ENCODE measurements at regions not wholly inside any gene's neighbourhood (a gene's known extent, or its start where the extent isn't known, plus 50 kb on each side); places are given as distances from the start of the nearest gene placed in this dataset.
"Not testable (repeated sequence)": the region's sequence is repeated elsewhere in the genome, so short reads cannot be mapped to it uniquely, and the experiment has no call there.

DNA sequence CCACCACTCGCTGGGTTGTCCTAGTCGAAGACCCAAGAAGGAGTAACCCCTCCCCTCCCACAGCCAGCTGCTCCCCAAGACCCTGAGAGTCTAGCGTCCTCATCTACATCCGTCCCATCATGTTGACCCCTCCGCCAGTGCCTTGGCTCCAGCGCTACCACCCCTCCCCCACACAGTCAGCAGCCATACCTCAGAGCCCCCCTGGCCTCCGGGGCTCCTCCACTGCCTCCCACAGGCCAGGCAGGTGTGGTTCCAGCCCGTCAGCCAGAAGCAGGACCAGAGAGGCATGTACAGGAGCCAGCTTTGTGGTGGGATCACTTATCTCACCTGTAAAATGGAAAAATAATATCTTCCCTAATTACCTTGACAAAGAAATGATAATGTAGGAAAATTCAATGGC lies 51.5 kb upstream of the PHF21B start:
- no peak for DNase-seq

DNA sequence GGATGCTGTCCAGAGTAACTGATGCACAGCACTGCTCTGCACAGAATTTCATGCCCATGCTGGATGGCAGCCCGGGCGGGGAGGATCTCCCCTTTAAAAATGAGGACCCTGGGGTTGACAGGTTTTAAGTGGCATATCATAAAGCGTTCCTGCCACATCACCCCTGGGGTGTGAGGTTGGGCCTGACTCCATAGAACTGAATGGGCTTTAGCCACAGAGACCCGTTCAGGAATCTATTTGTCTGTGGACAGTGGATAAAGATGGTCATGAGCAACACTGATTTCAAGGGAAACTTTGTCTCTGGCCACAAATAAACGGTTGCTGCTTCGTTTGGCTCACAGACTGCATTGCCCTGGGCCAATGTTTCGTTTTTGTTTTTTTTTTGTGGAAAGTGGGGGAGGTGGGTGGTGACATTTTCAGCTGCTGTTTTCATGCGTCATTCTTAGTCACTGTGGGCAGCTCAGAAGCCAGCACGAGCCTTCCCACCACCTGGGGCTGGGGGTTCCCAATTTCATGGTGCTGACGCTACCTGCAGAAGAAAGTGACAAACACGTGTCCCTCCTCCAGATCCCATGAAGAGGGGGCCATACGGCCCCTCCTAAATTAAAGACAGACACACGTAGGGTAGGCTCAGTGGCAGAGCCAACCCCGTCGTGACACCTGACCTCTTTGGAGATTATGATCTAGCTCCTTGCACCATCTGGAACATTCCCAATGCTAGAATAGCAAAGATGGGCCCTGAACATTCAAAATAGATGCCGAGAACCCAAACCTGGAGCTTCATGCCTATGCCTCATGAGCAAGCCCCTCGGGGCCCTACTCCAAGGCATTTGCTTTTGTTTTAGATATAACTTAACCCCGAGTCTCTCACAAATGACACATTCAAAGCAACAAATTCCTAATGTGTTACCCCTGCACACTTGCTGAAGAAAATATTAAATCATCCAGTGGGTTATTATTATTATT lies 54.8 kb upstream of the PHF21B start:
- DNase-seq: no peak

DNA sequence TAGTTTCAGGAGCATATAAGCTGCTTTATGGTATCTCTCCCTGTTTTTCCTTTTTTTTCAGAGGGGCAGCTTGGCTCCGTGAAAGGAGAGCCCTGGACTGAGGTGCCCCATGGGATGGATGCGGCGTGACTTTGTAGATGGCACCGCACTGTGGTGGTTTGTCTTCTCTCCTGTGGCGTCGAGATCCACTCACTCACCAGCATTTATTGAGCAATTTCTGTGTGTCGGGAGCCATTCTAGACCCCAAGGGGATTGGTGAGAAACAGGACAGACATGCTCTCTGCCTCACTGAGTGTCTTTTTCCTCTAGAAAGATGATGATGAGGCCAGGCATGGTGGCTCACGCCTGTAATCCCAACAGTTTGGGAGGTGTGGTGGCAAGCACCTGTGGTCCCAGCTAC lies 55.9 kb upstream of the PHF21B start:
- DNase-seq: no peak

GRCh38 chr22:45067731-45068130 lies 57.9 kb upstream of the PHF21B start:
- DNase-seq: no peak

GRCh38 chr22:45069925-45070324 lies 60.1 kb upstream of the PHF21B start:
- no peak for DNase-seq

DNA sequence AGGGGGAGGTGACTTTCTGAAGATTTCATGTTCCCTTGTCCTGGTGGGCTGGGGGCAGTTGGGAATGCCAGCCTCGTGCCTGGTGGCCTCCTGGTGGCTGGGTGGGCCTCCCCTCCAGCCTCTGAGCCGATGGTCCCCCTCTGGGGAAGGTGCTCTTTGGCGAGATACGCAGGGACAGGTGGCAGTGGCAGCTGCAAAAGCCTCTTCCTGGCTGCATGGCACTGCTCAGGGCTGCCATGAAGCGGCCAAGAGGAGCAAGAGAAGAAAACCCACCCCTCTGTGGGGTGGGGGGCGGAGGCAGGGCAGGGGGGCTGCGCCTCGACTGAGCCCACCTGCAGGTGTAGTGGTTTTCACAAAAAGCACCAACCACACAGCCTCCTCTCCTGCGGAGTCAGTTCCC lies 61.8 kb upstream of the PHF21B start:
- DNase-seq: no peak

GRCh38 chr22:45072322-45072903 lies 62.6 kb upstream of the PHF21B start:
- no peak for DNase-seq

DNA sequence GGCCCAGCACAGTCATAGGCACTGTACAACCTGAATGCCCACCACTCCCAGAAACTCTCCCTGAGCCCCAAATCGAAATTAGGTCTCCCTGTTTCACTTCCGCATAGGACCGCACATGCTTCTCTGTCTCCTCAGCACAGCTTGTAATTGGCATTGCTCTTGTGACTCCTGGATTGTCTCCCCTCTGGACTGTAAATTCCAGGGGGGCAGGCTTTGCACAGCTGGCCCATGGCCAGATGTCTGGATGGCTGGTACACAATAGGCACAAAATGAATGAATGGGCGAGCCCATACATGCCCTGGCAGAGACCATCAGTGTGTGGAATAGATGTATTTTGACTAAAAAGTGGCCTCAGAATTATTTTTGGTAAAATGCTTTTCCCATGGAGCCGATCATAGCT lies 63.3 kb upstream of the PHF21B start:
- no peak for DNase-seq

- DNase-seq: no peak
Measured at GRCh38 chr22:45077286-45077685, 67.5 kb upstream of the PHF21B start.

DNA sequence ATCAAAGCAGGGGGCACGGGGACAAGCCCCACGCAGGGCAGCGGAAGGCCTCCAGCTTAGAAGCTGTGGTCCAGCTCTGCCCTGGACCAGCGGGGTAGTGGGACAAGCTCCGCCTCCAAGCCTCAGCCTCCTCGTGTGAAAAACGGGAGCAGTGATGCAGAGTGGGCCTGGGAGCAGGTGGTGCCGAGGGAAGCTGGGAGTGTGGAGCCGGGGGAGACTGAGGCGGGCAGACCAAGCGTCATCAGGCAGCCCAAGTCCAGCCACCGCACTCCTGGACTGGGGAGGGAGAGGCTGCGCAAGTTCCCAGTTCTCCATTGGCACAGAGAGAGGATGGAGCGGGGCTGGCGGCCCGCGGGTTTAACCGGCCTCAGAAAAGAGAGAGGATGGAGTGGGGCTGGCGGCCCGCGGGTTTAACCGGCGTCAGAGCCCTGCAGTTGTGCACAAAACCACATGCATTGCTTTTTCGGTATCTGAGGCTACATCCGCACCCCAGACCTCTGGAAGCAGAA lies 68.1 kb upstream of the PHF21B start:
- no peak for DNase-seq

- no peak for DNase-seq
Measured at GRCh38 chr22:45082795-45083194, 73.0 kb upstream of the PHF21B start.

GRCh38 chr22:45083659-45084305 lies 74.0 kb upstream of the PHF21B start:
- DNase-seq: no peak

DNA sequence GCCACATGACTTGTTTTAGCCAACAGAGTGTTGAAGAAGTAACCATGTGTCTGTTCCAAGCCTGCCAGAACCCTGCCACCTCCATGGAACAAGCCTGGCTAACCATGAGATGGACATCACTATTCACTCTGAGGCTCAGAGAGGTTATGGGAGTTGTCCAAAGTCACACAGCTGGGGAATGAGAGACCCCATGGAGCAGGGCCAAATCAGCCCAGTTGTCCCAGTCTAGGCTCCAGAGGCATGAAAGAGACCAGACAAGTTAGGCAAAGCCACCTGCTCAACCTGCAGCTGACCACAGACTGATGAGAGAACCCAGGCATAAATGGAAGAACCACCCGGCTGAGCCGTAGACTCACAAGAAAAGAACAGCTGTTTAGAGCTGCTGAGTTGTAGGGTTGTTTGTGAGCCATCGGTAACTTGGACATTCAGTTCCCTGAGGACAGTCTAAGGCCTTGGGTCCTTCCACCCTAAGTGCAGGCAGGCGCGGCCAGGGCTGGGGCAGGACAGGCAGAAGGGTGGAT lies 74.7 kb upstream of the PHF21B start:
- DNase-seq: no peak

DNA sequence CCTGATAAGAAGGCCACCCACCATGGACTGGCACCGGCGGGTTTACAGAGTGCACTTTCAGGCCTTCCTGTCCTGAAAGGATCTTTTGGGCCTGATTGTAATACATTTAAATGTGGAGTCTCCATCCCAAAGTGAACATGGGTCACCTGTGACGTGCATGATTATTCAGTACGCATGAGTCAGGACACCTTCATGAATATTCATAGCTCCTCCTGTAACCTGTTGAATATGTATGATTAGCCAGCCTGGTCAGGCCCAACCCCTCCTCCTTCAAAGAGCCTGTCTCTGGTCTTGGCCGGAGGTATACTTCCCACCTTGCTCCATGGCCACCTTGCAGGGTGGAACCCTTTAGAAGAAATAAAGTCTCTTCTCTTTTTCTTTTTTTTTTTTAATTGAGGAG lies 75.9 kb upstream of the NUP50 start:
- no peak for DNase-seq

DNA sequence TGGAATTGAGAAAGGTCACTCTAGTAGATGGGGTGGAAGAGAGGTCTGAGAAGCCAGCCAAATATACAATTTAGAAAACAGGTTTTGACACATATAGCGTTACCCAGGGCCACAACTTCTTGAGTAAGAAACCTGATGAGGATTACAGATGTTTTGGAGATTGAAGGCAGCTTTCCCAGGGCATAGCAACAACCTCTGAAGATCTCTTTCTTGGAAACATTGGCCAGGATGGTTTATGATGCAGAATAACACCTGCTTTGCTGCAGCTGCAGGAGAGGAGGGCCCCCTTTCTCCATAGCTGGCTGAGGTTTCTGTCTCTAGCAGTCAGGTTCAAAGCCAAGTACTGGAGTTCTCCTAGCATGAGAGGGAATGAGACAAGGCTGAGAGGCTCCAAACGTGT lies 75.1 kb upstream of the NUP50 start:
- no peak for DNase-seq

DNA sequence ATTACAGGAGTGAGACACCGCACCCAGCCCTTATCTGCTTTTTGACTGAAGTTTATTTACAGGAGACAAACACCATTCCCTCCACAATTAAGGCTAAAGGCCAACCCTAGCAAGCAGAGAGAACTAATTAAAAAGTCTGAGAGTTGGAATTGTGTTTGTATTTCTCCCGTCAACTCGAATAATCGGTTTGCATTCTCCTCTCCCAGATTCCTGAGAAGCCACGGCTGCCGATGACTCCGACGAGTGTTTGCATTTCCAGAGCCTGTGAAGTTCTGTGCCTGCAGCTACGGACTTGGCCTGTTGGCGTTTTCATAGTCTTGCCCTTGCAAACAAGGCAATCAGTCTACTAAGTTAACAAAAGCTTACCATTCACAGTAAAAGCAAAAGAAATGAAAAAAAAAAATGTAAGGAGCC lies 73.2 kb upstream of the NUP50 start:
- no peak for DNase-seq

- no peak for DNase-seq
Measured at GRCh38 chr22:45091254-45091854, 72.4 kb upstream of the NUP50 start.

GRCh38 chr22:45091875-45092274 lies 71.8 kb upstream of the NUP50 start:
- not testable (repeated sequence) for DNase-seq

DNA sequence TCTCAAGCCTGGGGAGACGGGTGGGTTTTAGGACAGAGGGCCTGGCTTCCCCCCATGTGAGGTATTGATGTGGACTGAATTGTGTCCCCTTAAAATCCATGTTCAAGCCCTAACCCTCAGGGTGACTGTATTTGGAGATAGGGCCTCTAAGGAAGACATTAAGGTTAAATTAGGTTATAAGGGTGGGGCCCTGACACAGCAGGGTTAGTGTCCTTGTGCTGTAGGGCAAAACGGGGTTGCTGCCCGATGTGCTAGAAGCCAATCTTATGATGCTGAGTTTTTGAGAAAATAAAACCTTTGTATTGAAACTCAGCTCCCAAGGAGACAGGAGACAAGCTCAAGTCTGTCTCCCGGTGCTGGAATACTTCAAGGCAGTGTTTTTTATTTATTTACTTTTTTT lies 71.1 kb upstream of the NUP50 start:
- no peak for DNase-seq

DNA sequence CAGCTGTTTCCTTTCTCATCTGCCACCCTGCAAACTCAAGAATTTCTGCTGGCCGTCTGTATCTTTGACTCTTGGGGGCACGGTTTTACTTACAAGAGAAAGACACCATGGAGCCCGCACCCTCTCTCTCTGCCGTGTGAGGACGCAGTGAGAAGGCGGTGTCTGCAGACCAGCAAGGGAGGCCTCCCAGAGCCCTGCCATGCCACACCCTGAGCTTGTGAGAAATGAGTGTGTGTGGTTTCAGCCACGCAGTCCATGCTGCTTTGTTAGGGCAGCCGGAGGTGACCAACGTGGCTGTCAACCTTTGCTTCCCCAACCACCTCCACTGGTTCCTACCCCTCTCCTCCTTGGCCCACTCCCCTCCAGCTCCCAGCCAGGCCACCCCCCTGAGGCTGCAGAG lies 70.1 kb upstream of the NUP50 start:
- DNase-seq: no peak

GRCh38 chr22:45094081-45094720 lies 69.5 kb upstream of the NUP50 start:
- DNase-seq: no peak

GRCh38 chr22:45094825-45095224 lies 68.9 kb upstream of the NUP50 start:
- no peak for DNase-seq
